PC-9 (cell line): ENCODE measurements at regions not wholly inside any gene's neighbourhood (a gene's known extent, or its start where the extent isn't known, plus 50 kb on each side); places are given as distances from the start of the nearest gene placed in this dataset.
"Not testable (repeated sequence)": the region's sequence is repeated elsewhere in the genome, so short reads cannot be mapped to it uniquely, and the experiment has no call there.

Experiments used
- CTCF ChIP-seq: fragments of 200-600 bp; sonication (generic); conservative IDR thresholded peaks from 2 replicates; pipeline ENCODE4 v1.6.1; 2017; ENCODE audit warnings: mixed run types, antibody characterized with exemption, mild to moderate bottlenecking, moderate library complexity
- EZH2 ChIP-seq: fragments of 200-600 bp; sonication (generic); IDR thresholded peaks from 2 replicates; pipeline ENCODE4 v1.8.0; 2017; ENCODE audit warnings: antibody characterized with exemption, low read depth

DNA sequence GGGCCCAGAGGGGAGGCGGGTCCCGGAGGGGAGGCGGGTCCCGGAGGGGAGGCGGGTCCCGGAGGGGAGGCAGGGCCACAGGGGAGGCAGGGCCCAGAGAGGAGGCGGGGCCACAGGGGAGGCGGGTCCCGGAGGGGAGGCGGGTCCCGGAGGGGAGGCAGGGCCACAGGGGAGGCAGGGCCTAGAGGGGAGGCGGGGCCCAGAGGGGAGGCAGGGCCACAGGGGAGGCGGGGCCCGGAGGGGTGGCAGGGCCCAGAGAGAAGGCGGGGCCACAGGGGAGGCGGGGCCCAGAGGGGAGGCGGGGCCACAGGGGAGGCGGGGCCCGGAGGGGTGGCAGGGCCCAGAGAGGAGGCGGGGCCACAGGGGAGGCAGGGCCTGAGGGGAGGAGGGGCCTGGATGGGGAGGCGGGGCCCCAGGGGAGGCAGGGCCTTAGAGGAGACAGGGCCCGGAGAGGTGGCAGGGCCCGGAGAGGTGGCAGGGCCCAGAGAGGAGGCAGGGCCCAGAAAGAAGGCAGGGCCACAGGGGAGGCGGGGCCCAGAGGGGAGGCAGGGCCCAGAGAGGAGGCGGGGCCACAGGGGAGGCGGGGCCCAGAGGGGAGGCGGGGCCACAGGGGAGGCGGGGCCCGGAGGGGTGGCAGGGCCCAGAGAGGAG, 81.1 kb downstream of the YTHDF1 start:
- TF ChIP-seq CTCF, EZH2: not testable (repeated sequence)
